WTC11 (cell line): ENCODE measurements at regions not wholly inside any gene's neighbourhood (a gene's known extent, or its start where the extent isn't known, plus 50 kb on each side); places are given as distances from the start of the nearest gene placed in this dataset.

Experiments
- ATAC-seq: fragments of 200-7000 bp; cut with Tn5 transposase; 2 replicates; pipeline ENCODE4 v1.10.0; 2021; ENCODE audit warnings: mild to moderate bottlenecking, moderate library complexity
- CTCF ChIA-PET: fragments of 300-600 bp; sonication (Branson Sonifier 250); formaldehyde crosslinking; loops from one replicate; lab custom pipeline; 2021; ENCODE audit warnings: antibody characterized with exemption; lab: Charles Lee
- POLR2A ChIA-PET: fragments of 350-600 bp; sonication (Branson Sonifier 250); formaldehyde crosslinking; loops from one replicate; lab custom pipeline; 2021; ENCODE audit warnings: antibody characterized with exemption; lab: Charles Lee
- DNase-seq: peaks from one replicate; pipeline ENCODE4 v3.0.0; 2021; ENCODE audit warnings: low spot score
- H3K27ac Mint-ChIP-seq: 2 replicates; pipeline ENCODE4 v1.8.0; 2021; ENCODE audit warnings: mixed read lengths
- H3K27me3 Mint-ChIP-seq: 2 replicates; pipeline ENCODE4 v1.8.0; 2021; ENCODE audit warnings: low read depth, mild to moderate bottlenecking, moderate library complexity, mixed read lengths
- H3K36me3 Mint-ChIP-seq: 2 replicates; pipeline ENCODE4 v1.8.0; 2021; ENCODE audit warnings: mixed read lengths
- H3K4me1 Mint-ChIP-seq: 2 replicates; pipeline ENCODE4 v1.8.0; 2022; ENCODE audit warnings: mixed read lengths
- H3K4me3 Mint-ChIP-seq: 2 replicates; pipeline ENCODE4 v1.8.0; 2021; ENCODE audit warnings: mild to moderate bottlenecking, moderate library complexity, mixed read lengths
- H3K9me3 Mint-ChIP-seq: 2 replicates; pipeline ENCODE4 v1.8.0; 2021; ENCODE audit warnings: mixed read lengths
- CBFB ChIP-seq: sonication (generic); formaldehyde crosslinking; IDR thresholded peaks from 2 replicates; pipeline ENCODE4 v1.8.1; 2022; ENCODE audit warnings: mild to moderate bottlenecking, low read depth, missing genetic modification reagents
- CREB1 ChIP-seq: sonication (generic); formaldehyde crosslinking; IDR thresholded peaks from 2 replicates; pipeline ENCODE4 v1.8.0; 2023; ENCODE audit warnings: mild to moderate bottlenecking, missing genetic modification reagents
- FOXP1 ChIP-seq: sonication (generic); formaldehyde crosslinking; IDR thresholded peaks from 2 replicates; pipeline ENCODE4 v1.8.0; 2022; ENCODE audit warnings: missing genetic modification reagents, mild to moderate bottlenecking, moderate library complexity, borderline replicate concordance
- PRRX2 ChIP-seq: fragments of 250-450 bp; sonication (Bioruptor Pico); IDR thresholded peaks from 2 replicates; pipeline ENCODE4 v1.8.0; 2021; ENCODE audit warnings: mild to moderate bottlenecking
- RELA ChIP-seq: sonication (generic); formaldehyde crosslinking; IDR thresholded peaks from 2 replicates; pipeline ENCODE4 v1.8.1; 2022; ENCODE audit warnings: missing genetic modification reagents, mild to moderate bottlenecking, borderline replicate concordance
- SP1 ChIP-seq: sonication (generic); formaldehyde crosslinking; conservative IDR thresholded peaks from 2 replicates; pipeline ENCODE4 v1.8.1; 2022; ENCODE audit warnings: missing genetic modification reagents
- TCF7 ChIP-seq: sonication (generic); formaldehyde crosslinking; IDR thresholded peaks from 2 replicates; pipeline ENCODE4 v1.8.0; 2022; ENCODE audit warnings: mild to moderate bottlenecking, low read depth, missing genetic modification reagents, moderate library complexity
- TEAD1 ChIP-seq: sonication (generic); formaldehyde crosslinking; IDR thresholded peaks from 2 replicates; pipeline ENCODE4 v1.8.0; 2022; ENCODE audit warnings: mild to moderate bottlenecking, missing genetic modification reagents
- TP53 ChIP-seq: sonication (generic); formaldehyde crosslinking; IDR thresholded peaks from 2 replicates; pipeline ENCODE4 v1.8.1; 2023; ENCODE audit warnings: mild to moderate bottlenecking, missing genetic modification reagents
- ZNF138 ChIP-seq: sonication (generic); formaldehyde crosslinking; conservative IDR thresholded peaks from 2 replicates; pipeline ENCODE4 v1.8.1; 2022; ENCODE audit warnings: mild to moderate bottlenecking, moderate library complexity, missing genetic modification reagents
- ZNF232 ChIP-seq: sonication (generic); formaldehyde crosslinking; IDR thresholded peaks from 2 replicates; pipeline ENCODE4 v1.8.0; 2022; ENCODE audit warnings: mild to moderate bottlenecking, missing genetic modification reagents
- ZNF396 ChIP-seq: fragments of 250-450 bp; sonication (Bioruptor Pico); IDR thresholded peaks from 2 replicates; pipeline ENCODE4 v1.8.0; 2021; ENCODE audit warnings: mild to moderate bottlenecking, moderate library complexity, borderline replicate concordance
- TF ChIP-seq, protein P1 (sequence below): fragments of 250-450 bp; sonication (Bioruptor Pico); IDR thresholded peaks from 2 replicates; pipeline ENCODE4 v1.9.0; 2021; ENCODE audit warnings: mild to moderate bottlenecking
- TF ChIP-seq, protein P2 (sequence below): sonication (generic); formaldehyde crosslinking; IDR thresholded peaks from 2 replicates; pipeline ENCODE4 v1.8.1; 2022; ENCODE audit warnings: low read depth, mild to moderate bottlenecking, moderate library complexity, missing genetic modification reagents, borderline replicate concordance
- TF ChIP-seq, protein P3 (sequence below): fragments of 250-450 bp; sonication (Bioruptor Pico); conservative IDR thresholded peaks from 2 replicates; pipeline ENCODE4 v1.9.0; 2021; ENCODE audit warnings: mild to moderate bottlenecking
- TF ChIP-seq, protein P4 (sequence below): sonication (generic); formaldehyde crosslinking; IDR thresholded peaks from 2 replicates; pipeline ENCODE4 v1.8.1; 2022; ENCODE audit warnings: mild to moderate bottlenecking, moderate library complexity, missing genetic modification reagents
- TF ChIP-seq, protein P5 (sequence below): fragments of 250-450 bp; sonication (Bioruptor Pico); IDR thresholded peaks from 2 replicates; pipeline ENCODE4 v1.8.0; 2021; ENCODE audit warnings: mild to moderate bottlenecking
- TF ChIP-seq, protein P6 (sequence below): sonication (generic); formaldehyde crosslinking; IDR thresholded peaks from 2 replicates; pipeline ENCODE4 v1.8.0; 2022; ENCODE audit warnings: mild to moderate bottlenecking, missing genetic modification reagents
- TF ChIP-seq, protein P7 (sequence below): sonication (generic); formaldehyde crosslinking; IDR thresholded peaks from 2 replicates; pipeline ENCODE4 v1.8.1; 2022; ENCODE audit warnings: low read depth, missing genetic modification reagents, borderline replicate concordance
- TF ChIP-seq, protein P8 (sequence below): fragments of 250-450 bp; sonication (Bioruptor Pico); IDR thresholded peaks from 2 replicates; pipeline ENCODE4 v2.1.2; 2022; ENCODE audit warnings: mild to moderate bottlenecking, moderate library complexity

DNA sequence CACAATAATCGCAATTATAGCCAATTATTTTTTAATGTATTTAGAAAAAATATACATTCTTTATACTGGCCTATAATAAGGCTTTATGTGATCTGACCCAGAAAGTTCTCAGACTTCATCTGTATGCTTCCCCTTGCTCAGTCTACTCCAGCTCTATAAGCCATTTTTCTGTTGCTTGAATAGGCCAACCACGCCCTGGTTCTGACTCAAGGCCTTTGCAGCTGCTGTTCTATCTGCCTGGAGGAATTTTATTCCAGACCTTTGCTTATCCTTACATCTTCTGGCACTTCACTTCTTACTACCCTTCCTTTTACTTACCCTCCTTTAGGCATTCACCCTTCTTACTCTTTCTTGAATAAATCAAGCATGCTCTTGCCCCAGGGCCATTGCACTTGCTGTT is 54.9 kb upstream of the PDE3B start:
- ChIA-PET CTCF (no interaction called here), POLR2A (no interaction called here)
- H3K4me3 Mint-ChIP-seq = no peak overlapping the region
- no peaks in the 10 kb centered on the region for H3K4me1 Mint-ChIP-seq
- H3K36me3 Mint-ChIP-seq = peaks cover 14% of the 10 kb centered on the region
- TF ChIP-seq, protein P1, sequence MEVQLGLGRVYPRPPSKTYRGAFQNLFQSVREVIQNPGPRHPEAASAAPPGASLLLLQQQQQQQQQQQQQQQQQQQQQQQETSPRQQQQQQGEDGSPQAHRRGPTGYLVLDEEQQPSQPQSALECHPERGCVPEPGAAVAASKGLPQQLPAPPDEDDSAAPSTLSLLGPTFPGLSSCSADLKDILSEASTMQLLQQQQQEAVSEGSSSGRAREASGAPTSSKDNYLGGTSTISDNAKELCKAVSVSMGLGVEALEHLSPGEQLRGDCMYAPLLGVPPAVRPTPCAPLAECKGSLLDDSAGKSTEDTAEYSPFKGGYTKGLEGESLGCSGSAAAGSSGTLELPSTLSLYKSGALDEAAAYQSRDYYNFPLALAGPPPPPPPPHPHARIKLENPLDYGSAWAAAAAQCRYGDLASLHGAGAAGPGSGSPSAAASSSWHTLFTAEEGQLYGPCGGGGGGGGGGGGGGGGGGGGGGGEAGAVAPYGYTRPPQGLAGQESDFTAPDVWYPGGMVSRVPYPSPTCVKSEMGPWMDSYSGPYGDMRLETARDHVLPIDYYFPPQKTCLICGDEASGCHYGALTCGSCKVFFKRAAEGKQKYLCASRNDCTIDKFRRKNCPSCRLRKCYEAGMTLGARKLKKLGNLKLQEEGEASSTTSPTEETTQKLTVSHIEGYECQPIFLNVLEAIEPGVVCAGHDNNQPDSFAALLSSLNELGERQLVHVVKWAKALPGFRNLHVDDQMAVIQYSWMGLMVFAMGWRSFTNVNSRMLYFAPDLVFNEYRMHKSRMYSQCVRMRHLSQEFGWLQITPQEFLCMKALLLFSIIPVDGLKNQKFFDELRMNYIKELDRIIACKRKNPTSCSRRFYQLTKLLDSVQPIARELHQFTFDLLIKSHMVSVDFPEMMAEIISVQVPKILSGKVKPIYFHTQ (CRISPR knock-in tag) = no peak
- TF ChIP-seq CBFB (CRISPR knock-in tag) = no peak
- TF ChIP-seq TP53 (CRISPR knock-in tag) = no peak
- TF ChIP-seq, protein P2, sequence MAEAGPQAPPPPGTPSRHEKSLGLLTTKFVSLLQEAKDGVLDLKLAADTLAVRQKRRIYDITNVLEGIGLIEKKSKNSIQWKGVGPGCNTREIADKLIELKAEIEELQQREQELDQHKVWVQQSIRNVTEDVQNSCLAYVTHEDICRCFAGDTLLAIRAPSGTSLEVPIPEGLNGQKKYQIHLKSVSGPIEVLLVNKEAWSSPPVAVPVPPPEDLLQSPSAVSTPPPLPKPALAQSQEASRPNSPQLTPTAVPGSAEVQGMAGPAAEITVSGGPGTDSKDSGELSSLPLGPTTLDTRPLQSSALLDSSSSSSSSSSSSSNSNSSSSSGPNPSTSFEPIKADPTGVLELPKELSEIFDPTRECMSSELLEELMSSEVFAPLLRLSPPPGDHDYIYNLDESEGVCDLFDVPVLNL (CRISPR knock-in tag) = no peak
- TF ChIP-seq TCF7 (CRISPR knock-in tag) = no peak
- no peak for TF ChIP-seq SP1
- no peak for TF ChIP-seq ZNF138
- no peak for TF ChIP-seq ZNF396 (CRISPR knock-in tag)
- no peak for TF ChIP-seq PRRX2 (CRISPR knock-in tag)
- no peak for TF ChIP-seq CREB1 (CRISPR knock-in tag)
- TF ChIP-seq RELA (CRISPR knock-in tag) = no peak
- TF ChIP-seq, protein P3, sequence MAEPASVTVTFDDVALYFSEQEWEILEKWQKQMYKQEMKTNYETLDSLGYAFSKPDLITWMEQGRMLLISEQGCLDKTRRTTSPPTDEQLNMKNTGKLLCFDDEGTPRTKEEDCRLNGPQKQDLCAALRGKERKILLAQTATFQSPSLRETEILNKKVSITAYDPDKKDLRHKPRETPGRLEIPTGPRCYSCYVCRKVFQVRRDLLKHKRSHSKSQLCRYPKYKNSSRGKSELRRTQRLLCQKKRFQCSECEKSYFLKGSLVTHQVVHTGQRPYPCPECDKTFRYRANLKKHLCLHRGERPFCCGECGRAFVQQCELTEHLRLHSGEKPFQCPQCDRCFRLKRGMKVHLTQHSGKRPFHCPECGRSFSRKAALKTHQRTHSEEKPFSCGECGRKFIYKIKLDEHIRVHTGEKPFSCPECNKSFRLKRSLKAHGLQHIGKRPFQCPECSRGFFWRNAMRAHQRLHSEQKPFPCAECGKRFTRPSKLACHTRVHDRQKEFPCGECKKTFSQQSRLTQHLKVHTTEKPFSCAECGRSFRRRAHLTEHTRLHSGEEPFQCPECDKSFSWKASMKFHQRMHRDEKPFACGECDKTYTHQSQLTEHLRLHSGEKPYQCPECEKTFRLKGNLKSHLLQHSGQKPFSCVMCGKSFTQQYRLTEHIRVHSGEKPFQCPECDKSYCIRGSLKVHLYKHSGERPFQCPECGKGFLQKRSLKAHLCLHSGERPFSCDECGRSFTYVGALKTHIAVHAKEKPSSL (CRISPR knock-in tag) = no peak
- TF ChIP-seq, protein P4, sequence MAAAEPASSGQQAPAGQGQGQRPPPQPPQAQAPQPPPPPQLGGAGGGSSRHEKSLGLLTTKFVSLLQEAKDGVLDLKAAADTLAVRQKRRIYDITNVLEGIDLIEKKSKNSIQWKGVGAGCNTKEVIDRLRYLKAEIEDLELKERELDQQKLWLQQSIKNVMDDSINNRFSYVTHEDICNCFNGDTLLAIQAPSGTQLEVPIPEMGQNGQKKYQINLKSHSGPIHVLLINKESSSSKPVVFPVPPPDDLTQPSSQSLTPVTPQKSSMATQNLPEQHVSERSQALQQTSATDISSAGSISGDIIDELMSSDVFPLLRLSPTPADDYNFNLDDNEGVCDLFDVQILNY (CRISPR knock-in tag) = no peak
- no peak for TF ChIP-seq TEAD1 (CRISPR knock-in tag)
- TF ChIP-seq, protein P5, sequence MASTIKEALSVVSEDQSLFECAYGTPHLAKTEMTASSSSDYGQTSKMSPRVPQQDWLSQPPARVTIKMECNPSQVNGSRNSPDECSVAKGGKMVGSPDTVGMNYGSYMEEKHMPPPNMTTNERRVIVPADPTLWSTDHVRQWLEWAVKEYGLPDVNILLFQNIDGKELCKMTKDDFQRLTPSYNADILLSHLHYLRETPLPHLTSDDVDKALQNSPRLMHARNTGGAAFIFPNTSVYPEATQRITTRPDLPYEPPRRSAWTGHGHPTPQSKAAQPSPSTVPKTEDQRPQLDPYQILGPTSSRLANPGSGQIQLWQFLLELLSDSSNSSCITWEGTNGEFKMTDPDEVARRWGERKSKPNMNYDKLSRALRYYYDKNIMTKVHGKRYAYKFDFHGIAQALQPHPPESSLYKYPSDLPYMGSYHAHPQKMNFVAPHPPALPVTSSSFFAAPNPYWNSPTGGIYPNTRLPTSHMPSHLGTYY (CRISPR knock-in tag) = no peak
- TF ChIP-seq, protein P6, sequence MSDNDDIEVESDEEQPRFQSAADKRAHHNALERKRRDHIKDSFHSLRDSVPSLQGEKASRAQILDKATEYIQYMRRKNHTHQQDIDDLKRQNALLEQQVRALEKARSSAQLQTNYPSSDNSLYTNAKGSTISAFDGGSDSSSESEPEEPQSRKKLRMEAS (CRISPR knock-in tag) = no peak
- TF ChIP-seq, protein P7, sequence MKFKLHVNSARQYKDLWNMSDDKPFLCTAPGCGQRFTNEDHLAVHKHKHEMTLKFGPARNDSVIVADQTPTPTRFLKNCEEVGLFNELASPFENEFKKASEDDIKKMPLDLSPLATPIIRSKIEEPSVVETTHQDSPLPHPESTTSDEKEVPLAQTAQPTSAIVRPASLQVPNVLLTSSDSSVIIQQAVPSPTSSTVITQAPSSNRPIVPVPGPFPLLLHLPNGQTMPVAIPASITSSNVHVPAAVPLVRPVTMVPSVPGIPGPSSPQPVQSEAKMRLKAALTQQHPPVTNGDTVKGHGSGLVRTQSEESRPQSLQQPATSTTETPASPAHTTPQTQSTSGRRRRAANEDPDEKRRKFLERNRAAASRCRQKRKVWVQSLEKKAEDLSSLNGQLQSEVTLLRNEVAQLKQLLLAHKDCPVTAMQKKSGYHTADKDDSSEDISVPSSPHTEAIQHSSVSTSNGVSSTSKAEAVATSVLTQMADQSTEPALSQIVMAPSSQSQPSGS = no peak
- TF ChIP-seq FOXP1 (CRISPR knock-in tag) = no peak
- no peak for TF ChIP-seq ZNF232 (CRISPR knock-in tag)
- TF ChIP-seq, protein P8, sequence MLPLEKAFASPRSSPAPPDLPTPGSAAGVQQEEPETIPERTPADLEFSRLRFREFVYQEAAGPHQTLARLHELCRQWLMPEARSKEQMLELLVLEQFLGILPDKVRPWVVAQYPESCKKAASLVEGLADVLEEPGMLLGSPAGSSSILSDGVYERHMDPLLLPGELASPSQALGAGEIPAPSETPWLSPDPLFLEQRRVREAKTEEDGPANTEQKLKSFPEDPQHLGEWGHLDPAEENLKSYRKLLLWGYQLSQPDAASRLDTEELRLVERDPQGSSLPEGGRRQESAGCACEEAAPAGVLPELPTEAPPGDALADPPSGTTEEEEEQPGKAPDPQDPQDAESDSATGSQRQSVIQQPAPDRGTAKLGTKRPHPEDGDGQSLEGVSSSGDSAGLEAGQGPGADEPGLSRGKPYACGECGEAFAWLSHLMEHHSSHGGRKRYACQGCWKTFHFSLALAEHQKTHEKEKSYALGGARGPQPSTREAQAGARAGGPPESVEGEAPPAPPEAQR = no peak
- H3K27me3 Mint-ChIP-seq = no peaks in the 10 kb centered on the region
- no peak overlapping the region for H3K27ac Mint-ChIP-seq
- ATAC-seq = no peak
- DNase-seq = no peak
- H3K9me3 Mint-ChIP-seq = peaks cover 12% of the 10 kb centered on the region
